WTC11 (cell line): ENCODE measurements at regions not wholly inside any gene's neighbourhood (a gene's known extent, or its start where the extent isn't known, plus 50 kb on each side); places are given as distances from the start of the nearest gene placed in this dataset.

ENCODE experiments used
- ATAC-seq: fragments of 200-7000 bp; cut with Tn5 transposase; 2 replicates; pipeline ENCODE4 v1.10.0; 2021; ENCODE audit warnings: mild to moderate bottlenecking, moderate library complexity
- CTCF ChIA-PET: fragments of 300-600 bp; sonication (Branson Sonifier 250); formaldehyde crosslinking; loops from one replicate; lab custom pipeline; 2021; ENCODE audit warnings: antibody characterized with exemption; lab: Charles Lee
- POLR2A ChIA-PET: fragments of 350-600 bp; sonication (Branson Sonifier 250); formaldehyde crosslinking; loops from one replicate; lab custom pipeline; 2021; ENCODE audit warnings: antibody characterized with exemption; lab: Charles Lee
- DNase-seq: peaks from one replicate; pipeline ENCODE4 v3.0.0; 2021; ENCODE audit warnings: low spot score
- H3K27ac Mint-ChIP-seq: 2 replicates; pipeline ENCODE4 v1.8.0; 2021; ENCODE audit warnings: mixed read lengths
- H3K27me3 Mint-ChIP-seq: 2 replicates; pipeline ENCODE4 v1.8.0; 2021; ENCODE audit warnings: low read depth, mild to moderate bottlenecking, moderate library complexity, mixed read lengths
- H3K36me3 Mint-ChIP-seq: 2 replicates; pipeline ENCODE4 v1.8.0; 2021; ENCODE audit warnings: mixed read lengths
- H3K4me1 Mint-ChIP-seq: 2 replicates; pipeline ENCODE4 v1.8.0; 2022; ENCODE audit warnings: mixed read lengths
- H3K4me3 Mint-ChIP-seq: 2 replicates; pipeline ENCODE4 v1.8.0; 2021; ENCODE audit warnings: mild to moderate bottlenecking, moderate library complexity, mixed read lengths
- H3K9me3 Mint-ChIP-seq: 2 replicates; pipeline ENCODE4 v1.8.0; 2021; ENCODE audit warnings: mixed read lengths
- JAZF1 ChIP-seq: fragments of 250-450 bp; sonication (Bioruptor Pico); IDR thresholded peaks from 2 replicates; pipeline ENCODE4 v1.9.0; 2021; ENCODE audit warnings: moderate library complexity, mild to moderate bottlenecking, inconsistent platforms
- NFE2L1 ChIP-seq: sonication (generic); formaldehyde crosslinking; IDR thresholded peaks from 2 replicates; pipeline ENCODE4 v1.8.1; 2023; ENCODE audit warnings: missing genetic modification reagents
- TEAD4 ChIP-seq: sonication (generic); formaldehyde crosslinking; IDR thresholded peaks from 2 replicates; pipeline ENCODE4 v1.8.0; 2022; ENCODE audit warnings: mild to moderate bottlenecking, missing genetic modification reagents
- TP53 ChIP-seq: sonication (generic); formaldehyde crosslinking; IDR thresholded peaks from 2 replicates; pipeline ENCODE4 v1.8.1; 2023; ENCODE audit warnings: mild to moderate bottlenecking, missing genetic modification reagents
- ZNF121 ChIP-seq: sonication (generic); formaldehyde crosslinking; IDR thresholded peaks from 2 replicates; pipeline ENCODE4 v1.8.0; 2023; ENCODE audit warnings: missing genetic modification reagents
- ZNF138 ChIP-seq: sonication (generic); formaldehyde crosslinking; conservative IDR thresholded peaks from 2 replicates; pipeline ENCODE4 v1.8.1; 2022; ENCODE audit warnings: mild to moderate bottlenecking, moderate library complexity, missing genetic modification reagents
- ZNF317 ChIP-seq: sonication (generic); formaldehyde crosslinking; IDR thresholded peaks from 2 replicates; pipeline ENCODE4 v1.8.1; 2023; ENCODE audit warnings: low read depth, mild to moderate bottlenecking, moderate library complexity, missing genetic modification reagents, borderline replicate concordance
- ZNF396 ChIP-seq: fragments of 250-450 bp; sonication (Bioruptor Pico); IDR thresholded peaks from 2 replicates; pipeline ENCODE4 v1.8.0; 2021; ENCODE audit warnings: mild to moderate bottlenecking, moderate library complexity, borderline replicate concordance
- TF ChIP-seq, protein P1 (sequence below): sonication (generic); formaldehyde crosslinking; IDR thresholded peaks from 2 replicates; pipeline ENCODE4 v1.8.1; 2023; ENCODE audit warnings: mild to moderate bottlenecking, missing genetic modification reagents, moderate library complexity
- TF ChIP-seq, protein P2 (sequence below): sonication (generic); formaldehyde crosslinking; IDR thresholded peaks from 2 replicates; pipeline ENCODE4 v1.8.0; 2023; ENCODE audit warnings: mild to moderate bottlenecking, missing genetic modification reagents
- TF ChIP-seq, protein P3 (sequence below): sonication (generic); formaldehyde crosslinking; IDR thresholded peaks from 2 replicates; pipeline ENCODE4 v1.8.0; 2023; ENCODE audit warnings: missing genetic modification reagents, mild to moderate bottlenecking, borderline replicate concordance
- TF ChIP-seq, protein P4 (sequence below): sonication (generic); formaldehyde crosslinking; IDR thresholded peaks from 2 replicates; pipeline ENCODE4 v1.8.0; 2022; ENCODE audit warnings: mild to moderate bottlenecking, missing genetic modification reagents
- TF ChIP-seq, protein P5 (sequence below): sonication (generic); formaldehyde crosslinking; IDR thresholded peaks from 2 replicates; pipeline ENCODE4 v1.8.1; 2023; ENCODE audit warnings: mild to moderate bottlenecking, missing genetic modification reagents
- TF ChIP-seq, protein P6 (sequence below): sonication (generic); formaldehyde crosslinking; IDR thresholded peaks from 2 replicates; pipeline ENCODE4 v1.8.0; 2022; ENCODE audit warnings: mild to moderate bottlenecking, missing genetic modification reagents

DNA sequence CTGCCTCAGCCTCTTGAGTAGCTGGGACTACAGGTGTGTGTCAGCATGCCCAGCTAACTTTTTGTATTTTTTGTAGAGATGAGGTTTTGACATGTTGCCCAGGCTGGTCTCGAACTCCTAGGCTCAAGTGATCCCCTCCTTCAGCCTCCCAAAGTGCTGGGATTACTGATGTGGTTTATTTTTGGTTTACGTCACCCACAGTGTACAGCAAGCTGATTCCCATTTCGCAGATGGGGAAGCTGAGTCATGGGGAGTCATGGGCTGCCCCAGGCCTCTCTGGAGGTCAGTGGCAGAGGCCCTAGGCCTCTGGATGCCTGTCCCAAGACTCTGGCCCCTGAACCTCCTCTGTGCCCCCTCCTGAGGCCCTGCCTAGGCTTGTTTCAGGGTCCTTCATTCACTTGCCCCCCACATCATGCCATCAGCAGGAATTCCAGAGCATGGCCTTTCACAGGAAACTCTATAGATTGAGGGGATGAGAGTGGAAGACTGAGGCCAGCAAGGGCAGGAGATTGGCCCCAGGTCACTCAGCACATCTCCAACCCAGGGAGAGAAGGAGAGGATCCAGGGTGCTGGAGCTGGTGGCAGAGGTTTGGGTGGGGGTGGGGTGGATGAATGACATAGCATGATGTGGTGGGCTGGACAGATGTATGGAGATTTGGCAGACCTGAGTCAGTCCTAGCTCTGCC is 266.0 kb downstream of the PTPRU start:
- TF ChIP-seq, protein P1, sequence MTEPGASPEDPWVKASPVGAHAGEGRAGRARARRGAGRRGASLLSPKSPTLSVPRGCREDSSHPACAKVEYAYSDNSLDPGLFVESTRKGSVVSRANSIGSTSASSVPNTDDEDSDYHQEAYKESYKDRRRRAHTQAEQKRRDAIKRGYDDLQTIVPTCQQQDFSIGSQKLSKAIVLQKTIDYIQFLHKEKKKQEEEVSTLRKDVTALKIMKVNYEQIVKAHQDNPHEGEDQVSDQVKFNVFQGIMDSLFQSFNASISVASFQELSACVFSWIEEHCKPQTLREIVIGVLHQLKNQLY (CRISPR knock-in tag), result no peak
- no peak for TF ChIP-seq ZNF138 (CRISPR knock-in tag)
- TF ChIP-seq, protein P2, sequence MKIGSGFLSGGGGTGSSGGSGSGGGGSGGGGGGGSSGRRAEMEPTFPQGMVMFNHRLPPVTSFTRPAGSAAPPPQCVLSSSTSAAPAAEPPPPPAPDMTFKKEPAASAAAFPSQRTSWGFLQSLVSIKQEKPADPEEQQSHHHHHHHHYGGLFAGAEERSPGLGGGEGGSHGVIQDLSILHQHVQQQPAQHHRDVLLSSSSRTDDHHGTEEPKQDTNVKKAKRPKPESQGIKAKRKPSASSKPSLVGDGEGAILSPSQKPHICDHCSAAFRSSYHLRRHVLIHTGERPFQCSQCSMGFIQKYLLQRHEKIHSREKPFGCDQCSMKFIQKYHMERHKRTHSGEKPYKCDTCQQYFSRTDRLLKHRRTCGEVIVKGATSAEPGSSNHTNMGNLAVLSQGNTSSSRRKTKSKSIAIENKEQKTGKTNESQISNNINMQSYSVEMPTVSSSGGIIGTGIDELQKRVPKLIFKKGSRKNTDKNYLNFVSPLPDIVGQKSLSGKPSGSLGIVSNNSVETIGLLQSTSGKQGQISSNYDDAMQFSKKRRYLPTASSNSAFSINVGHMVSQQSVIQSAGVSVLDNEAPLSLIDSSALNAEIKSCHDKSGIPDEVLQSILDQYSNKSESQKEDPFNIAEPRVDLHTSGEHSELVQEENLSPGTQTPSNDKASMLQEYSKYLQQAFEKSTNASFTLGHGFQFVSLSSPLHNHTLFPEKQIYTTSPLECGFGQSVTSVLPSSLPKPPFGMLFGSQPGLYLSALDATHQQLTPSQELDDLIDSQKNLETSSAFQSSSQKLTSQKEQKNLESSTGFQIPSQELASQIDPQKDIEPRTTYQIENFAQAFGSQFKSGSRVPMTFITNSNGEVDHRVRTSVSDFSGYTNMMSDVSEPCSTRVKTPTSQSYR (CRISPR knock-in tag), result no peak
- no peak for TF ChIP-seq ZNF317 (CRISPR knock-in tag)
- no peak for TF ChIP-seq TEAD4 (CRISPR knock-in tag)
- TF ChIP-seq, protein P3, sequence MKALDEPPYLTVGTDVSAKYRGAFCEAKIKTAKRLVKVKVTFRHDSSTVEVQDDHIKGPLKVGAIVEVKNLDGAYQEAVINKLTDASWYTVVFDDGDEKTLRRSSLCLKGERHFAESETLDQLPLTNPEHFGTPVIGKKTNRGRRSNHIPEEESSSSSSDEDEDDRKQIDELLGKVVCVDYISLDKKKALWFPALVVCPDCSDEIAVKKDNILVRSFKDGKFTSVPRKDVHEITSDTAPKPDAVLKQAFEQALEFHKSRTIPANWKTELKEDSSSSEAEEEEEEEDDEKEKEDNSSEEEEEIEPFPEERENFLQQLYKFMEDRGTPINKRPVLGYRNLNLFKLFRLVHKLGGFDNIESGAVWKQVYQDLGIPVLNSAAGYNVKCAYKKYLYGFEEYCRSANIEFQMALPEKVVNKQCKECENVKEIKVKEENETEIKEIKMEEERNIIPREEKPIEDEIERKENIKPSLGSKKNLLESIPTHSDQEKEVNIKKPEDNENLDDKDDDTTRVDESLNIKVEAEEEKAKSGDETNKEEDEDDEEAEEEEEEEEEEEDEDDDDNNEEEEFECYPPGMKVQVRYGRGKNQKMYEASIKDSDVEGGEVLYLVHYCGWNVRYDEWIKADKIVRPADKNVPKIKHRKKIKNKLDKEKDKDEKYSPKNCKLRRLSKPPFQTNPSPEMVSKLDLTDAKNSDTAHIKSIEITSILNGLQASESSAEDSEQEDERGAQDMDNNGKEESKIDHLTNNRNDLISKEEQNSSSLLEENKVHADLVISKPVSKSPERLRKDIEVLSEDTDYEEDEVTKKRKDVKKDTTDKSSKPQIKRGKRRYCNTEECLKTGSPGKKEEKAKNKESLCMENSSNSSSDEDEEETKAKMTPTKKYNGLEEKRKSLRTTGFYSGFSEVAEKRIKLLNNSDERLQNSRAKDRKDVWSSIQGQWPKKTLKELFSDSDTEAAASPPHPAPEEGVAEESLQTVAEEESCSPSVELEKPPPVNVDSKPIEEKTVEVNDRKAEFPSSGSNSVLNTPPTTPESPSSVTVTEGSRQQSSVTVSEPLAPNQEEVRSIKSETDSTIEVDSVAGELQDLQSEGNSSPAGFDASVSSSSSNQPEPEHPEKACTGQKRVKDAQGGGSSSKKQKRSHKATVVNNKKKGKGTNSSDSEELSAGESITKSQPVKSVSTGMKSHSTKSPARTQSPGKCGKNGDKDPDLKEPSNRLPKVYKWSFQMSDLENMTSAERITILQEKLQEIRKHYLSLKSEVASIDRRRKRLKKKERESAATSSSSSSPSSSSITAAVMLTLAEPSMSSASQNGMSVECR (CRISPR knock-in tag), result no peak
- no peak for TF ChIP-seq NFE2L1
- TF ChIP-seq, protein P4, sequence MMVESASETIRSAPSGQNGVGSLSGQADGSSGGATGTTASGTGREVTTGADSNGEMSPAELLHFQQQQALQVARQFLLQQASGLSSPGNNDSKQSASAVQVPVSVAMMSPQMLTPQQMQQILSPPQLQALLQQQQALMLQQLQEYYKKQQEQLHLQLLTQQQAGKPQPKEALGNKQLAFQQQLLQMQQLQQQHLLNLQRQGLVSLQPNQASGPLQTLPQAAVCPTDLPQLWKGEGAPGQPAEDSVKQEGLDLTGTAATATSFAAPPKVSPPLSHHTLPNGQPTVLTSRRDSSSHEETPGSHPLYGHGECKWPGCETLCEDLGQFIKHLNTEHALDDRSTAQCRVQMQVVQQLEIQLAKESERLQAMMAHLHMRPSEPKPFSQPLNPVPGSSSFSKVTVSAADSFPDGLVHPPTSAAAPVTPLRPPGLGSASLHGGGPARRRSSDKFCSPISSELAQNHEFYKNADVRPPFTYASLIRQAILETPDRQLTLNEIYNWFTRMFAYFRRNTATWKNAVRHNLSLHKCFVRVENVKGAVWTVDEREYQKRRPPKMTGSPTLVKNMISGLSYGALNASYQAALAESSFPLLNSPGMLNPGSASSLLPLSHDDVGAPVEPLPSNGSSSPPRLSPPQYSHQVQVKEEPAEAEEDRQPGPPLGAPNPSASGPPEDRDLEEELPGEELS (CRISPR knock-in tag), result no peak
- no peak for TF ChIP-seq TP53 (CRISPR knock-in tag)
- no peak for TF ChIP-seq ZNF121 (CRISPR knock-in tag)
- TF ChIP-seq, protein P5, sequence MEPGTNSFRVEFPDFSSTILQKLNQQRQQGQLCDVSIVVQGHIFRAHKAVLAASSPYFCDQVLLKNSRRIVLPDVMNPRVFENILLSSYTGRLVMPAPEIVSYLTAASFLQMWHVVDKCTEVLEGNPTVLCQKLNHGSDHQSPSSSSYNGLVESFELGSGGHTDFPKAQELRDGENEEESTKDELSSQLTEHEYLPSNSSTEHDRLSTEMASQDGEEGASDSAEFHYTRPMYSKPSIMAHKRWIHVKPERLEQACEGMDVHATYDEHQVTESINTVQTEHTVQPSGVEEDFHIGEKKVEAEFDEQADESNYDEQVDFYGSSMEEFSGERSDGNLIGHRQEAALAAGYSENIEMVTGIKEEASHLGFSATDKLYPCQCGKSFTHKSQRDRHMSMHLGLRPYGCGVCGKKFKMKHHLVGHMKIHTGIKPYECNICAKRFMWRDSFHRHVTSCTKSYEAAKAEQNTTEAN (CRISPR knock-in tag), result no peak
- TF ChIP-seq, protein P6, sequence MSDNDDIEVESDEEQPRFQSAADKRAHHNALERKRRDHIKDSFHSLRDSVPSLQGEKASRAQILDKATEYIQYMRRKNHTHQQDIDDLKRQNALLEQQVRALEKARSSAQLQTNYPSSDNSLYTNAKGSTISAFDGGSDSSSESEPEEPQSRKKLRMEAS (CRISPR knock-in tag), result no peak
- no peak for TF ChIP-seq ZNF396 (CRISPR knock-in tag)
- TF ChIP-seq JAZF1 (CRISPR knock-in tag), result no peak
- DNase-seq (no peak), ATAC-seq (no peak)
- no peak overlapping the region for H3K27ac Mint-ChIP-seq
- H3K36me3 Mint-ChIP-seq, result no peaks in the 10 kb centered on the region
- ChIA-PET POLR2A (no interaction called here), CTCF (interaction anchor here (0.6 to 2.4 kb wide), 5 partner anchors 12 to 290 kb away, joined by 3 to 7 read pairs (median 6); no protein-coding TSS in a partner anchor)
- H3K4me1 Mint-ChIP-seq, result peaks cover 72% of the 10 kb centered on the region
- H3K27me3 Mint-ChIP-seq, result peaks cover 5% of the 10 kb centered on the region; the same call in 1 of the 2 replicates
- H3K9me3 Mint-ChIP-seq, result no peaks in the 10 kb centered on the region
- no peak overlapping the region for H3K4me3 Mint-ChIP-seq
